ENCODE measurements at regions not wholly inside any gene's neighbourhood (a gene's known extent, or its start where the extent isn't known, plus 50 kb on each side); places are given as distances from the start of the nearest gene placed in this dataset.

GRCh38 chr6:167424700-167425099 lies 99.8 kb downstream of the TTLL2 start:
- Histone ChIP-seq H3K27ac (no peak overlapping the region), H3K27me3 (no peaks in the 10 kb centered on the region), H3K36me3 (no peaks in the 10 kb centered on the region), H3K9me3 (no peaks in the 10 kb centered on the region), H3K4me1 (no peaks in the 10 kb centered on the region), H3K4me3 (no peak overlapping the region)
- ATAC-seq (no peak), DNase-seq (no peak)
- intact Hi-C loops (cut with DNase I) = no loop called here
- TF ChIP-seq, protein P1, sequence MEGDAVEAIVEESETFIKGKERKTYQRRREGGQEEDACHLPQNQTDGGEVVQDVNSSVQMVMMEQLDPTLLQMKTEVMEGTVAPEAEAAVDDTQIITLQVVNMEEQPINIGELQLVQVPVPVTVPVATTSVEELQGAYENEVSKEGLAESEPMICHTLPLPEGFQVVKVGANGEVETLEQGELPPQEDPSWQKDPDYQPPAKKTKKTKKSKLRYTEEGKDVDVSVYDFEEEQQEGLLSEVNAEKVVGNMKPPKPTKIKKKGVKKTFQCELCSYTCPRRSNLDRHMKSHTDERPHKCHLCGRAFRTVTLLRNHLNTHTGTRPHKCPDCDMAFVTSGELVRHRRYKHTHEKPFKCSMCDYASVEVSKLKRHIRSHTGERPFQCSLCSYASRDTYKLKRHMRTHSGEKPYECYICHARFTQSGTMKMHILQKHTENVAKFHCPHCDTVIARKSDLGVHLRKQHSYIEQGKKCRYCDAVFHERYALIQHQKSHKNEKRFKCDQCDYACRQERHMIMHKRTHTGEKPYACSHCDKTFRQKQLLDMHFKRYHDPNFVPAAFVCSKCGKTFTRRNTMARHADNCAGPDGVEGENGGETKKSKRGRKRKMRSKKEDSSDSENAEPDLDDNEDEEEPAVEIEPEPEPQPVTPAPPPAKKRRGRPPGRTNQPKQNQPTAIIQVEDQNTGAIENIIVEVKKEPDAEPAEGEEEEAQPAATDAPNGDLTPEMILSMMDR (IDR thresholded peaks at IDR 0.05) = no peak
- no peak for TF ChIP-seq POLR2A (IDR thresholded peaks at IDR 0.05)
- WGBS (ENCODE audit: insufficient coverage, low coverage, low lambda C conversion rate, missing lambda C conversion rate) = 82% methylated on average over 4 of the region's 9 CpGs

DNA sequence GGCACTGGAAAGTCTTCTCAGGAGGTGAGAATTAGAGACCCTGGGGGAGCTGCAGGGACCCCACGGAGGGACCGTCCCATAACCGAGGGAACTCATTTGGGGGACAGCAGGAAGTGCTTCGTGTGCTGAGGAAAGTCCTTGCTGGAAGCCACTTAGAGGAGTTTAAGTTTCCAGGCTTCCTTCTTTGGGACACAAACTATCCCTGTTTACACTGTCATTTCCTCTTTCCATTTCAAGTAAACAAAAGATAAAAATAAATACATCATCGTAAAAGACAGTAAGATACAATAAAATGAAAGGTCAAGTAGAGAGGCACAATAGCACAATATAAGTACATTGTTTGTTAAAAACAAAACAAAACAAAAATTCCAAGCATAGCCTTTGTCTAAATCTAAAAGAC lies 101.2 kb downstream of the TTLL2 start:
- Histone ChIP-seq H3K36me3 (no peaks in the 10 kb centered on the region), H3K27ac (no peak overlapping the region), H3K27me3 (no peaks in the 10 kb centered on the region), H3K4me3 (no peak overlapping the region), H3K4me1 (no peaks in the 10 kb centered on the region), H3K9me3 (no peaks in the 10 kb centered on the region)
- ATAC-seq = peak in 3 of 4 donors; percentile 30 to 46 (median 31)
- no peak for TF ChIP-seq POLR2A (IDR thresholded peaks at IDR 0.05)
- TF ChIP-seq, protein P1 (IDR thresholded peaks at IDR 0.05) = no peak
- WGBS (ENCODE audit: insufficient coverage, low coverage, low lambda C conversion rate, missing lambda C conversion rate) = 36% methylated on average over 5 of the region's 5 CpGs
- intact Hi-C loops (cut with DNase I) = no loop called here
- DNase-seq = no peak

DNA sequence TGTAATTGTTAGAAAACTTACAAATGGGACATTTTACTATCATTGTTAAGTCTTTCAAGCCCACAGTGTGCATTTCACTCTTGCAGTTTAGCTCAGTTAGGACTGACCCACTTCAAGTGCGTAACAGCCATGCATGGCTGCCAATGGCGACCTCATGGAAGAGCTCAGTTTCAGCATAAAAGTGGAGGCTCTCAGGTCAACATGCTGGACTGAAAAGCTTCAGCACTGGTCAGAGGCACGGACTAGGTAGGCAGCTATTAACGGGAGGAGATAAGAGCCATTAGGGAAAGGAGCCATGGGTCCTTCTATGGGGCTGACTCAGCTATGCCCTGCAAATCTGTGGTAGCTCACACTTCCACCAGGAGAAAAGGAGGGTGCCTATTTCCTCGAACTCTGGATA lies 101.8 kb downstream of the TTLL2 start:
- no peak for TF ChIP-seq POLR2A (IDR thresholded peaks at IDR 0.05)
- TF ChIP-seq, protein P1 (IDR thresholded peaks at IDR 0.05) = no peak
- intact Hi-C loops (cut with DNase I) = no loop called here
- WGBS (ENCODE audit: insufficient coverage, low coverage, low lambda C conversion rate, missing lambda C conversion rate) = 54% methylated on average over 5 of the region's 5 CpGs
- no peaks in the 10 kb centered on the region for H3K4me1 ChIP-seq
- H3K27ac ChIP-seq = no peak overlapping the region
- ATAC-seq = no peak
- no peaks in the 10 kb centered on the region for H3K27me3 ChIP-seq
- no peaks in the 10 kb centered on the region for H3K9me3 ChIP-seq
- H3K4me3 ChIP-seq = no peak overlapping the region
- no peaks in the 10 kb centered on the region for H3K36me3 ChIP-seq
- no peak for DNase-seq

DNA sequence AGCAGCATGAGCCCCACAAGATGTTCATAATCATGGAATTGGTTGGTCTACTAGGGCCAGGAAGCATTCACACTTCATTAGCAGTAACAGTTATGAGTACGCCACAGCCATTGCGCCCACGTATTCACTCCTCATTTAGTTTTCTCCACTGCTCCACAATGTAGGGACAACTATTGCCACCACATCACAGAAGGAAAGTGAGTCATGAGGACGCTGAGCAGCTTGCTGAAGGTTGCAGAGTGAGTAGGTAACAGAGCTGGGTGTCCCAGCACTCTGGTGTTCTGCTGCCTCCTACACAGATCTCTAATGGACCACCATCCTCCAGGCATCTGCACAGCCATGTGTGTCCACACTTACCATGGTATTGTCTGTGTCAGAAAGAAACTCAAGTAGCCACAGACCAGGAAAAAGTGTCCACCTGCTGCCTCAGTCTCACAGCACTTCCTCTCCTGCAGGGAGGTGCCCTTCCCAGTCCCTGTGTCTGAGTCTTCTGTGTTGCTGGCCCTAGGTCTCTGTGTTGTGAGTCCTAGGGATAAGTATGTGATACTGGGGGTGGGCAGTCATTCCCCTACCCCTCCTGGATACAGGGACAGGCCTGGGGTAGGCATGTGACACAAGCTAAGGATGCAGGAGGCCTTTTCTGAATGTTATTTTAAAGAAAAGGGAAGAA lies 103.9 kb downstream of the TTLL2 start:
- TF ChIP-seq, protein P1 (IDR thresholded peaks at IDR 0.05) = no peak
- TF ChIP-seq POLR2A (IDR thresholded peaks at IDR 0.05) = no peak
- H3K27ac ChIP-seq = no peak overlapping the region
- H3K27me3 ChIP-seq = no peaks in the 10 kb centered on the region
- H3K4me3 ChIP-seq = no peak overlapping the region
- DNase-seq = no peak
- no peak for ATAC-seq
- WGBS (ENCODE audit: insufficient coverage, low coverage, low lambda C conversion rate, missing lambda C conversion rate) = 88% methylated on average over 4 of the region's 4 CpGs
- H3K36me3 ChIP-seq = no peaks in the 10 kb centered on the region
- intact Hi-C loops (cut with DNase I) = no loop called here
- no peaks in the 10 kb centered on the region for H3K9me3 ChIP-seq
- H3K4me1 ChIP-seq = no peaks in the 10 kb centered on the region

Data from right lobe of liver (tissue), 6 donors.